H9 (cell line): ENCODE measurements at regions not wholly inside any gene's neighbourhood (a gene's known extent, or its start where the extent isn't known, plus 50 kb on each side); places are given as distances from the start of the nearest gene placed in this dataset.

Source experiments
- DNase-seq: peaks from one replicate; pipeline ENCODE4 v3.0.0-alpha.2; 2017
- H2AFZ ChIP-seq: one replicate; pipeline ENCODE4 v1.6.1; 2013; ENCODE audit warnings: mild to moderate bottlenecking, low read length, control low read depth, moderate library complexity
- H2AK5ac ChIP-seq: 2 replicates; pipeline ENCODE4 v1.6.1; 2013; ENCODE audit warnings: low read length, control low read depth, mixed read lengths; ENCODE audit not compliant: insufficient read length
- H2BK120ac ChIP-seq: one replicate; pipeline ENCODE4 v1.6.1; 2013; ENCODE audit warnings: low read depth, mild to moderate bottlenecking, low read length, control low read depth, inconsistent platforms; ENCODE audit not compliant: poor library complexity, severe bottlenecking
- H2BK12ac ChIP-seq: 2 replicates; pipeline ENCODE4 v1.6.1; 2013; ENCODE audit warnings: low read length, control low read depth, mixed read lengths, low read depth; ENCODE audit not compliant: insufficient read length
- H2BK15ac ChIP-seq: 2 replicates; pipeline ENCODE4 v1.6.1; 2013; ENCODE audit warnings: low read depth, low read length, control low read depth
- H2BK20ac ChIP-seq: one replicate; pipeline ENCODE4 v1.6.1; 2013; ENCODE audit warnings: low read depth, mild to moderate bottlenecking, low read length, control low read depth, inconsistent platforms; ENCODE audit not compliant: poor library complexity, severe bottlenecking
- H2BK5ac ChIP-seq: 2 replicates; pipeline ENCODE4 v1.6.1; 2013; ENCODE audit warnings: low read length, control low read depth, mixed read lengths; ENCODE audit not compliant: insufficient read length
- H3K14ac ChIP-seq: 2 replicates; pipeline ENCODE4 v1.6.1; 2013; ENCODE audit warnings: low read length, control low read depth; ENCODE audit not compliant: insufficient read depth
- H3K18ac ChIP-seq: 2 replicates; pipeline ENCODE4 v1.6.1; 2013; ENCODE audit warnings: low read depth, mild to moderate bottlenecking, mixed read lengths, low read length, control low read depth; ENCODE audit not compliant: insufficient read length
- H3K23ac ChIP-seq: 2 replicates; pipeline ENCODE4 v1.6.1; 2013; ENCODE audit warnings: low read length, control low read depth, mixed read lengths, low read depth; ENCODE audit not compliant: insufficient read length
- H3K23me2 ChIP-seq: 2 replicates; pipeline ENCODE4 v1.6.1; 2013; ENCODE audit warnings: low read depth, mild to moderate bottlenecking, mixed read lengths, low read length, control low read depth; ENCODE audit not compliant: insufficient read length, poor library complexity, severe bottlenecking
- H3K27ac ChIP-seq: 2 replicates; pipeline ENCODE4 v1.5.1; 2013; ENCODE audit warnings: low read length, control low read depth, mixed read lengths, low read depth; ENCODE audit not compliant: insufficient read length
- H3K27me3 ChIP-seq: 2 replicates; pipeline ENCODE4 v1.6.1; 2013; ENCODE audit warnings: low read length, control low read depth, inconsistent platforms; ENCODE audit not compliant: insufficient read depth
- H3K4ac ChIP-seq: 2 replicates; pipeline ENCODE4 v1.6.1; 2013; ENCODE audit warnings: low read depth, mild to moderate bottlenecking, control low read depth, inconsistent platforms, low read length, moderate library complexity
- H3K4me1 ChIP-seq: 2 replicates; pipeline ENCODE4 v1.6.1; 2013; ENCODE audit warnings: low read length, control low read depth, inconsistent platforms; ENCODE audit not compliant: insufficient read depth
- H3K4me2 ChIP-seq: 2 replicates; pipeline ENCODE4 v1.6.1; 2013; ENCODE audit warnings: low read length, control low read depth, mixed read lengths; ENCODE audit not compliant: insufficient read length, insufficient read depth
- H3K56ac ChIP-seq: 2 replicates; pipeline ENCODE4 v1.6.1; 2013; ENCODE audit warnings: low read depth, mild to moderate bottlenecking, mixed read lengths, low read length, control low read depth; ENCODE audit not compliant: insufficient read length
- H3K79me1 ChIP-seq: 2 replicates; pipeline ENCODE4 v1.6.1; 2013; ENCODE audit warnings: low read depth, mild to moderate bottlenecking, moderate library complexity, low read length, control low read depth, inconsistent platforms; ENCODE audit not compliant: insufficient read depth, poor library complexity, severe bottlenecking
- H3K79me2 ChIP-seq: 2 replicates; pipeline ENCODE4 v1.6.1; 2013; ENCODE audit warnings: low read length, control low read depth, inconsistent platforms; ENCODE audit not compliant: insufficient read depth
- H3K9ac ChIP-seq: 2 replicates; pipeline ENCODE4 v1.6.1; 2013; ENCODE audit warnings: low read length, control low read depth, mixed read lengths; ENCODE audit not compliant: insufficient read length; ENCODE audit errors: extremely low read depth
- H3K9me3 ChIP-seq: one replicate; pipeline ENCODE4 v1.6.1; 2013; ENCODE audit warnings: low read depth, low read length, inconsistent platforms; ENCODE audit not compliant: control insufficient read depth
- H3T11ph ChIP-seq: one replicate; pipeline ENCODE4 v1.6.1; 2013; ENCODE audit warnings: mild to moderate bottlenecking, low read length, control low read depth, inconsistent platforms
- H4K20me1 ChIP-seq: one replicate; pipeline ENCODE4 v1.6.1; 2013; ENCODE audit not compliant: control insufficient read depth, insufficient read length, insufficient read depth
- H4K5ac ChIP-seq: 2 replicates; pipeline ENCODE4 v1.6.1; 2013; ENCODE audit warnings: low read depth, mild to moderate bottlenecking, mixed read lengths, low read length, control low read depth; ENCODE audit not compliant: insufficient read length
- H4K8ac ChIP-seq: replicated peaks from 2 replicates; pipeline ENCODE4 v1.6.1; 2013; ENCODE audit warnings: low read length, control low read depth, mixed read lengths, low read depth; ENCODE audit not compliant: insufficient read length
- H4K91ac ChIP-seq: 2 replicates; pipeline ENCODE4 v1.6.1; 2013; ENCODE audit warnings: low read depth, mild to moderate bottlenecking, moderate library complexity, mixed read lengths, low read length, control low read depth; ENCODE audit not compliant: insufficient read length
- H3K27ac Mint-ChIP-seq, 3 experiments: 2 replicates in 2 of 3; 3 replicates in 1 of 3; pipeline ENCODE4 v1.8.0; 2020 to 2021; ENCODE audit warnings: mixed read lengths in 3 of 3, mild to moderate bottlenecking in 1 of 3, moderate library complexity in 1 of 3
- H3K27me3 Mint-ChIP-seq: 2 replicates; pipeline ENCODE4 v1.8.0; 2021; ENCODE audit warnings: low read depth, mild to moderate bottlenecking, moderate library complexity, mixed read lengths
- H3K36me3 Mint-ChIP-seq, 3 experiments: 2 replicates in 2 of 3; 3 replicates in 1 of 3; pipeline ENCODE4 v1.8.0; 2020 to 2021; ENCODE audit warnings: low read depth in 3 of 3, mixed read lengths in 3 of 3; ENCODE audit not compliant: insufficient read depth in 1 of 3
- H3K4me1 Mint-ChIP-seq, 2 experiments: 2 replicates each; pipeline ENCODE4 v1.8.0; 2020; ENCODE audit warnings: mixed read lengths in 2 of 2
- H3K4me3 Mint-ChIP-seq, 2 experiments: 2 replicates in 1 of 2; 3 replicates in 1 of 2; pipeline ENCODE4 v1.8.0; 2020 to 2021; ENCODE audit warnings: mild to moderate bottlenecking in 2 of 2, mixed read lengths in 2 of 2, moderate library complexity in 1 of 2
- H3K9me3 Mint-ChIP-seq, 2 experiments: 2 replicates in 1 of 2; 3 replicates in 1 of 2; pipeline ENCODE4 v1.8.0; 2020; ENCODE audit warnings: mild to moderate bottlenecking in 2 of 2, mixed read lengths in 2 of 2, moderate library complexity in 1 of 2
- CTCF ChIP-seq: fragments of 200-600 bp; sonication (generic); conservative IDR thresholded peaks from 3 replicates; pipeline ENCODE4 v1.8.0; 2021; ENCODE audit warnings: antibody characterized with exemption, mild to moderate bottlenecking
- WGBS: extraction: QIAGEN DNeasy Blood & Tissue Kit; methylation state at CpG from one replicate; pipeline ENCODE4 v1.1.7; 2013; ENCODE audit warnings: missing lambda C conversion rate, low lambda C conversion rate, mixed read lengths; ENCODE audit not compliant: insufficient read length; ENCODE audit errors: extremely low coverage; 5-methylcytosine and 5-hydroxymethylcytosine counted together

- Mint-ChIP-seq H3K27ac (no peak overlapping the region), H3K9me3 (peaks cover 6% of the 10 kb centered on the region in 2 experiments; a peak in 4 of 5 replicates), H3K4me1 (peaks cover 6 to 20% of the 10 kb centered on the region in 2 experiments), H3K4me3 (no peak overlapping the region), H3K27me3 (no peaks in the 10 kb centered on the region), H3K36me3 (peaks cover 3 to 18% (median 5%) of the 10 kb centered on the region in 3 experiments; a peak in 6 of 7 replicates)
- H4K8ac ChIP-seq, result no peak overlapping the region
- no peak for TF ChIP-seq CTCF
- H3K23me2 ChIP-seq, result no peaks in the 10 kb centered on the region
- no peak overlapping the region for H2BK5ac ChIP-seq
- DNase-seq, result no peak
- no peak overlapping the region for H2AK5ac ChIP-seq
- no peak overlapping the region for H2BK12ac ChIP-seq
- WGBS, result no CpG with 5 or more reads among the region's 7 CpGs
- no peaks in the 10 kb centered on the region for H3K79me2 ChIP-seq
- no peak overlapping the region for H2BK15ac ChIP-seq
- no peak overlapping the region for H3K9ac ChIP-seq
- H3K56ac ChIP-seq, result no peak overlapping the region
- no peak overlapping the region for H3T11ph ChIP-seq
- H3K27me3 ChIP-seq, result no peaks in the 10 kb centered on the region
- H4K20me1 ChIP-seq, result no peaks in the 10 kb centered on the region
- no peaks in the 10 kb centered on the region for H3K79me1 ChIP-seq
- no peak overlapping the region for H3K4me2 ChIP-seq
- no peaks in the 10 kb centered on the region for H3K9me3 ChIP-seq
- H2AFZ ChIP-seq, result no peak overlapping the region
- H3K23ac ChIP-seq, result no peak overlapping the region
- H3K14ac ChIP-seq, result no peak overlapping the region
- H3K4ac ChIP-seq, result no peak overlapping the region
- no peaks in the 10 kb centered on the region for H3K4me1 ChIP-seq
- no peak overlapping the region for H4K91ac ChIP-seq
- no peak overlapping the region for H2BK20ac ChIP-seq
- no peak overlapping the region for H3K27ac ChIP-seq
- H2BK120ac ChIP-seq, result no peak overlapping the region
- H4K5ac ChIP-seq, result no peak overlapping the region
- H3K18ac ChIP-seq, result no peak overlapping the region
These were observed 224.9 kb upstream of the VCX3A start for GRCh38 chrX:6759655-6760375.
